ENCODE measurements at regions not wholly inside any gene's neighbourhood (a gene's known extent, or its start where the extent isn't known, plus 50 kb on each side); places are given as distances from the start of the nearest gene placed in this dataset.

DNA sequence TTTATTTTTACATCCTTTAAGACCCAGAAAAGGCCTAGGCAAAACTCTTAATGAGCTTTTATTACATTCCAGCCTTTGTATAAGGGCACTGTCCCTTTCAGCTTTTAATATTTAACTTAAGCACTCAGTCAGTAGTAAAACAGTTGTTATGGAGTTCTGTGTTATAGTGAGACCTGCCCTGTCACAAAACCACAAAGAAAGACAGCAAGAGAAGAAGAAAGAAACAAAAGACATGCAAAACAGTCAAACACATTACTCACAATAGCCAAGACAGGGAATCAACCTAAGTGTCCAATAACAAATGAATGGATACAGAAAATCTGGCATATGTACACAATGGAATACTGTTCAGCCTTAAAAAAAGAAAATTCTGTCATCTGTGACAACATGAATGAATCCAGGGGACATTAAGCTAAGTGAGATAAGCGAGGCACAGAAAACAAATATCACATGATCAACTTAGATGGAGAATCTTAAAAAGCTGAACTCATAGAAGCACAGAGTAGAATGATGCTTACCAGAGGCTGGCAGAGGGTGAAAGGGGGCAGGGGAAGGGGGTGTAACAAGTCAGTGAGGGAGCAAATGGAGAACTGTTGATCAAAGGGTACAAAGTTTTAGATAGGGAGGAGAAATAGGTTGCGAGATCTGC, 63.8 kb upstream of the CCNG1 start:
- H3K9me3 ChIP-seq (ENCODE audit: control insufficient read depth in 2 of 3, insufficient read depth in 1 of 3, low read length in 3 of 3), result no peaks in the 10 kb centered on the region
- TF ChIP-seq, protein P1, sequence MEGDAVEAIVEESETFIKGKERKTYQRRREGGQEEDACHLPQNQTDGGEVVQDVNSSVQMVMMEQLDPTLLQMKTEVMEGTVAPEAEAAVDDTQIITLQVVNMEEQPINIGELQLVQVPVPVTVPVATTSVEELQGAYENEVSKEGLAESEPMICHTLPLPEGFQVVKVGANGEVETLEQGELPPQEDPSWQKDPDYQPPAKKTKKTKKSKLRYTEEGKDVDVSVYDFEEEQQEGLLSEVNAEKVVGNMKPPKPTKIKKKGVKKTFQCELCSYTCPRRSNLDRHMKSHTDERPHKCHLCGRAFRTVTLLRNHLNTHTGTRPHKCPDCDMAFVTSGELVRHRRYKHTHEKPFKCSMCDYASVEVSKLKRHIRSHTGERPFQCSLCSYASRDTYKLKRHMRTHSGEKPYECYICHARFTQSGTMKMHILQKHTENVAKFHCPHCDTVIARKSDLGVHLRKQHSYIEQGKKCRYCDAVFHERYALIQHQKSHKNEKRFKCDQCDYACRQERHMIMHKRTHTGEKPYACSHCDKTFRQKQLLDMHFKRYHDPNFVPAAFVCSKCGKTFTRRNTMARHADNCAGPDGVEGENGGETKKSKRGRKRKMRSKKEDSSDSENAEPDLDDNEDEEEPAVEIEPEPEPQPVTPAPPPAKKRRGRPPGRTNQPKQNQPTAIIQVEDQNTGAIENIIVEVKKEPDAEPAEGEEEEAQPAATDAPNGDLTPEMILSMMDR (IDR thresholded peaks at IDR 0.05; ENCODE audit: borderline replicate concordance, extremely low read depth, insufficient read depth), result no peak
- H3K4me3 ChIP-seq (ENCODE audit: low read length in 3 of 3), result no peak overlapping the region
- H3K4me1 ChIP-seq (ENCODE audit: control insufficient read depth in 2 of 3, insufficient read depth in 2 of 3, low read depth in 1 of 3, low read length in 3 of 3), result no peaks in the 10 kb centered on the region
- no peak overlapping the region for H3K9ac ChIP-seq (ENCODE audit: low read length in 3 of 3)
- DNase-seq (peak in 2 of 5 donors; percentile 36 to 40), FAIRE-seq (no peak)
- H3K27me3 ChIP-seq (ENCODE audit: control insufficient read depth, insufficient read depth, low read length), result no peaks in the 10 kb centered on the region
- no peaks in the 10 kb centered on the region for H3K36me3 ChIP-seq (ENCODE audit: control insufficient read depth in 2 of 3, insufficient read depth in 3 of 3, low read length in 3 of 3)
- H3K27ac ChIP-seq (ENCODE audit: low read depth in 2 of 2, low read length in 2 of 2), result no peak overlapping the region
- intact Hi-C loops (cut with DNase I), result no loop called here

- H3K27ac ChIP-seq (ENCODE audit: low read depth in 2 of 2, low read length in 2 of 2), result no peak overlapping the region
- TF ChIP-seq, protein P1 (IDR thresholded peaks at IDR 0.05; ENCODE audit: borderline replicate concordance, extremely low read depth, insufficient read depth), result no peak
Observed at GRCh38 chr5:163377982-163378381, 59.4 kb upstream of the CCNG1 start.

DNA sequence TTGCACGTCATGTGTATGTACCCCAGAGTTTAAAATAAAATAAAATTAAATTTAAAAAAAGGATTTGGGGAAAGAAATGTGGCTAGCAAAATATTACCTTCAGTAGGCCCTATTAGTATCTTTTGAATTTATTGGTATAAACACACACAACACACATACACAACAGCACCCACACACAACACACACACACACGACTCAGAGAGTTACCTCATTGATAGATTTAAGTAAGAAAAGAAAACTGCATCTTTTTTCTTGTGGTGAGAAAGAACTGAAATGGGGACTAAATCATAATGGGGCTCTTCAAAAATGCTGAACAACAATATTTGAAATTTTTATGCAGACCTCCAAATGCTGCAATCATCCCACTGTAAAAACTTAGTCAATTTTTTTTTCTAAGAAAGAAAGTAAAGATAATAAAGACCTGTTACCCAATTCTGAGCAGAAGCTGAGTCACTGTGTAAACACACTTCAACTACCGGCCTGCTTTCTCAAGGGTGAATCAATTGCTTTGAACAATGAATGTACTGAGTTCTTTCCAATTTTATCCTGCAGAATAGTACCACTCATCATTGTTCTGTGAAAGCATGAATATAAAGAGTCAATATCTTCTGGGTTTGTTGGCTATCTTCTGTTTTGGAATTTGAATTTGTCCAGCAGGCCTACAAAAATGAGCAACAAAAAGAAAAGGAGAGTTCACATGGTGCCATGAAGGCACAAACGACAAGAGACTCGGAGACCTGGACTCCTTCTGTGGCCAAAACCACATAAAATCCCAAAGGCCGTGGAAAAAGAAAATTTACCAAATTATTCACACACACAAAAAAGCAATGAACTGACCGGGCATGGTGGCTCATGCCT, 57.9 kb upstream of the CCNG1 start:
- TF ChIP-seq, protein P1 (IDR thresholded peaks at IDR 0.05; ENCODE audit: borderline replicate concordance, extremely low read depth, insufficient read depth), result no peak
- Histone ChIP-seq H3K27me3 (ENCODE audit: control insufficient read depth, insufficient read depth, low read length) (no peaks in the 10 kb centered on the region), H3K36me3 (ENCODE audit: control insufficient read depth in 2 of 3, insufficient read depth in 3 of 3, low read length in 3 of 3) (no peaks in the 10 kb centered on the region), H3K9me3 (ENCODE audit: control insufficient read depth in 2 of 3, insufficient read depth in 1 of 3, low read length in 3 of 3) (no peaks in the 10 kb centered on the region), H3K4me3 (ENCODE audit: low read length in 3 of 3) (no peak overlapping the region), H3K27ac (ENCODE audit: low read depth in 2 of 2, low read length in 2 of 2) (no peak overlapping the region), H3K4me1 (ENCODE audit: control insufficient read depth in 2 of 3, insufficient read depth in 2 of 3, low read depth in 1 of 3, low read length in 3 of 3) (no peaks in the 10 kb centered on the region), H3K9ac (ENCODE audit: low read length in 3 of 3) (no peak overlapping the region)
- FAIRE-seq (no peak), DNase-seq (no peak)
- intact Hi-C loops (cut with DNase I), result no loop called here

More at GRCh38 chr5:163377982-163378381, 59.4 kb upstream of the CCNG1 start:
- Histone ChIP-seq H3K9me3 (ENCODE audit: control insufficient read depth in 2 of 3, insufficient read depth in 1 of 3, low read length in 3 of 3) (no peaks in the 10 kb centered on the region), H3K4me3 (ENCODE audit: low read length in 3 of 3) (no peak overlapping the region), H3K4me1 (ENCODE audit: control insufficient read depth in 2 of 3, insufficient read depth in 2 of 3, low read depth in 1 of 3, low read length in 3 of 3) (no peaks in the 10 kb centered on the region), H3K9ac (ENCODE audit: low read length in 3 of 3) (no peak overlapping the region), H3K27me3 (ENCODE audit: control insufficient read depth, insufficient read depth, low read length) (no peaks in the 10 kb centered on the region), H3K36me3 (ENCODE audit: control insufficient read depth in 2 of 3, insufficient read depth in 3 of 3, low read length in 3 of 3) (no peaks in the 10 kb centered on the region)
- FAIRE-seq, result no peak
- intact Hi-C loops (cut with DNase I), result no loop called here
- no peak for DNase-seq

Measured in kidney (tissue), 13 donors.